NT2/D1 (cell line): ENCODE measurements at regions not wholly inside any gene's neighbourhood (a gene's known extent, or its start where the extent isn't known, plus 50 kb on each side); places are given as distances from the start of the nearest gene placed in this dataset.

Experiments
- YY1 ChIP-seq: IDR thresholded peaks from 2 replicates; pipeline ENCODE4 v1.6.1; 2011; ENCODE audit not compliant: insufficient read length, insufficient read depth
- ZNF274 ChIP-seq: IDR thresholded peaks from 2 replicates; pipeline ENCODE4 v1.6.1; 2011; ENCODE audit warnings: mild to moderate bottlenecking, low read depth, low read length

DNA sequence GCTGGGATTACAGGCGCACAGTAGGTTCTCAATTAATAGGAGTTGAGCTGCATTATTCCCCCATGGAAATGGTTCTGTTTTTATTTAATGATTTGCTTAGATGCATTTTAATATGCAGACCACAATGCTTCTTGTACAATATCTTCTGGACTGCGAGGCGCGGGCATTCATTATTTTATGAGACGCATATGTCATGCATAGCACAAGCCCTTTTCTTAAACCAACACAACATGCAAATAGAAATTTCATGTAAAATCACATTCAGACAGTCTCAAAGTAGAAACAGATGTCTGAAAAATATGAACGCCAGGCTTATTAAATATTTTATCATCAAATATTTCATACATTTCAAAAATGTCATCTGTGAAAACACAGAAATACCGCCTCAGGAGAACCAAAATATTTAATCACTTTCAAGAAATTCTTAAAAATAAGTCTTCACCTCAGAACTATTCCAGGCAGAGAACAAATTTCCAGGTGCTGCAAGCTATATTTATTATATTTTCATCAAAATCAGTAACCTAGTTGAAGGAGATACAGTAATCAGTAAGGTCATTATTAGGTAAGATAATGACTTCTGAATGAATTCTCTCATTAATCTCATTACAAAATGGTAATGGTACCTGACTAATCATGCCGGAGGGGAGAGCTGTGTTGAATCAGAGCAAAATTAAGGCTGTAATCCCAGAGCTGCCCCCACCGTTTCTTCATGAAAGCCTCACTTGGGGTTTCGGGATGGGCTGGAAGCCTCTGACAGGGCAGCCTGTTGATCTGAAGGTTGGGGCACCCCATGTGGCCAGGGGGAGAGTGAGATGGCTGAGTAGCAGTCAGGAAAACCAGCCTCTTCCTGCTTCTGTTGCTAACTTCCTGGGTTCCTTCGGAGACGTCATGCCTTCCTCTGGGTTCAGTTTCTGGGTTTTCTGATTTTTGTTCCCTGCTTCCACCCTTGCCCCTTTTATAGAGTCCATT lies 133.9 kb upstream of the ZNF618 start:
- no peak for TF ChIP-seq YY1
- no peak for TF ChIP-seq ZNF274
